Activated naive CD4-positive, alpha-beta T cell treated with anti-CD3 and anti-CD28 coated beads, Interleukin-2, amount 10 ng/mL, durations not matched to agents 7 days and 5 days (primary cell): ENCODE measurements at regions not wholly inside any gene's neighbourhood (a gene's known extent, or its start where the extent isn't known, plus 50 kb on each side); places are given as distances from the start of the nearest gene placed in this dataset.

Experiments used
- CTCF ChIA-PET: fragments of 350-600 bp; sonication (Branson Sonifier 250); formaldehyde crosslinking; loops from one replicate; lab custom pipeline; 2021; ENCODE audit warnings: antibody characterized with exemption; lab: Charles Lee
- DNase-seq: peaks from one replicate; pipeline ENCODE4 v3.0.0-alpha.2; 2020
- H3K27ac Mint-ChIP-seq: one replicate; pipeline ENCODE4 v1.8.0; 2021; ENCODE audit warnings: mild to moderate bottlenecking, moderate library complexity, mixed read lengths
- H3K27me3 Mint-ChIP-seq: one replicate; pipeline ENCODE4 v1.8.0; 2021; ENCODE audit warnings: mild to moderate bottlenecking, mixed read lengths
- H3K36me3 Mint-ChIP-seq: one replicate; pipeline ENCODE4 v1.8.0; 2021; ENCODE audit warnings: mixed read lengths
- H3K4me1 Mint-ChIP-seq: one replicate; pipeline ENCODE4 v1.8.0; 2021; ENCODE audit warnings: mixed read lengths
- H3K4me3 Mint-ChIP-seq: one replicate; pipeline ENCODE4 v1.8.0; 2021; ENCODE audit warnings: mild to moderate bottlenecking, moderate library complexity, mixed read lengths
- H3K9me3 Mint-ChIP-seq: one replicate; pipeline ENCODE4 v1.8.0; 2021; ENCODE audit warnings: mixed read lengths

DNA sequence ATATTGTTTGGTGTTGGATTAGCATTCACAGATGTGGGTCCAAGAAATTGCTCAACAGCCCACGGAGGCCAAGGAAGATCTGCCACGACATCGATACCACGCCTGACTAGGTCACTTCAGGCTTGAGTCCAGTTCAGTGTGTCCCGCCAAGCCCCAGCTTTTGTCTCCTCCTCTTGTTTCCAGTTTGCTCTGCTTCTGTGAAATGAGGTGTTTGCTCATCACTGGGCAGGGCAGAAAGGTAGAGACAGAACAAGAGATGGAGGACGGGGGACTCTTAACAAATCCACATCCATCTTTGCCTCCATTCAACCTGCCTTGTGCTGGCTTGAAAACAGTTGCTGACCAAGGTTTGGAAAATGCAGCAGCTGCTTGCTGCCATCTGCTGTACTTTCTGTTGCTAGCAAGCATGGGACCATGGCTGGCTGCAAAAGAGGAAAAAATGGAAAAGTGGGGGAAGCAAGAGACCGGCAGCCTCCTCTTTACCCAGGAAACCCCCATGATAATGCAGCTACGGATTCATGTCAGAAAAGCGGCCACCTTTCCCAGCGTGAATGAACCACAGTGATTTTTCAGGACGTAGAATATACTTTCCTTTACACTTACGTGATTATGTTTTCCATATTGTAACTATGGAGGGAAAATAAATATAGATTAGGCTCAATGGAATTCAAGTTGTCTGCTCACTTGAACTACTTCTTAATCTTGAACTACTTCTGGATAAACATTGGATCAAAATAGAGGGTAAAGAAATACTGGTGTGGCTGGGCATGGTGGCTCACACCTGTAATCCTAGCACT, 80.2 kb upstream of the GREM2 start:
- CTCF ChIA-PET, result interaction anchor here (0.9 to 3.6 kb wide), 5 partner anchors 77 to 237 kb away, joined by 3 to 24 read pairs (median 5); partner anchors contain the start of gene GREM2
- H3K27ac Mint-ChIP-seq, result no peak overlapping the region
- no peaks in the 10 kb centered on the region for H3K36me3 Mint-ChIP-seq
- peaks cover 14% of the 10 kb centered on the region for H3K27me3 Mint-ChIP-seq
- H3K4me3 Mint-ChIP-seq, result no peak overlapping the region
- peak; percentile 32 for DNase-seq
- no peaks in the 10 kb centered on the region for H3K9me3 Mint-ChIP-seq
- H3K4me1 Mint-ChIP-seq, result peaks cover 22% of the 10 kb centered on the region

GRCh38 chr1:240691501-240691900, 79.5 kb upstream of the GREM2 start:
- CTCF ChIA-PET, result interaction anchor here (0.6 to 3.6 kb wide), 7 partner anchors 76 to 542 kb away, joined by 3 to 24 read pairs (median 5); partner anchors contain the start of gene GREM2

GRCh38 chr1:240687820-240688219, 75.9 kb upstream of the GREM2 start:
- H3K9me3 Mint-ChIP-seq, result no peaks in the 10 kb centered on the region
- DNase-seq, result peak; percentile 45
- no peak overlapping the region for H3K4me3 Mint-ChIP-seq
- H3K27ac Mint-ChIP-seq, result peak overlapping the region; percentile 67
- peaks cover 14% of the 10 kb centered on the region for H3K27me3 Mint-ChIP-seq
- peaks cover 21% of the 10 kb centered on the region for H3K4me1 Mint-ChIP-seq
- H3K36me3 Mint-ChIP-seq, result no peaks in the 10 kb centered on the region
- CTCF ChIA-PET, result interaction anchor here (0.6 kb wide), 1 partner anchor 1049 kb away, joined by 3 read pairs; no protein-coding TSS in a partner anchor

More at GRCh38 chr1:240691501-240691900, 79.5 kb upstream of the GREM2 start:
- Mint-ChIP-seq H3K27ac (no peak overlapping the region), H3K36me3 (no peaks in the 10 kb centered on the region), H3K27me3 (peaks cover 14% of the 10 kb centered on the region), H3K4me1 (peaks cover 26% of the 10 kb centered on the region), H3K4me3 (no peak overlapping the region), H3K9me3 (no peaks in the 10 kb centered on the region)
- no peak for DNase-seq

GRCh38 chr1:240683576-240683975, 71.6 kb upstream of the GREM2 start:
- no peak for DNase-seq
- Mint-ChIP-seq H3K4me1 (peaks cover 13% of the 10 kb centered on the region), H3K27ac (no peak overlapping the region), H3K27me3 (no peaks in the 10 kb centered on the region), H3K9me3 (no peaks in the 10 kb centered on the region), H3K4me3 (no peak overlapping the region), H3K36me3 (no peaks in the 10 kb centered on the region)
- CTCF ChIA-PET, result interaction anchor here (0.7 kb wide), 1 partner anchor 40 kb away, joined by 3 read pairs; no protein-coding TSS in a partner anchor

DNA sequence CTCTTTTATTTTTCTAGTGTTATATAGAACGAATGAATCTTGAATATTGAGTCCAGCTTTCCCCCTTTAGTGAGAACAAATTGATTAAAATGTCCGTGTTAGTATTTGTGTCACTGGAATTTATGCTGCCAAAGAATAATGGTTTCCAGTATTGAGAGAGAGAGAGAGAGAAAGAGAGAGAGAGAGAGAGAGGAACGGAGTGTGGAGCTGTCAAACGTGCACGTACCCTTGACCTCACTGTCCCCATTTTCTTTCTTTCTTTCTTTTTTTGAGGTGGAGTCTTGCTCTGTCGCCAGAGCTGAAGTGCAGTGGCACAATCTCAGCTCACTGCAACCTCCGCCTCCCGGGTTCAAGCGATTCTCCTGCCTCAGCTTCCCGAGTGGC, 70.9 kb upstream of the GREM2 start:
- H3K9me3 Mint-ChIP-seq, result no peaks in the 10 kb centered on the region
- DNase-seq, result no peak
- no peaks in the 10 kb centered on the region for H3K36me3 Mint-ChIP-seq
- CTCF ChIA-PET, result interaction anchor here (0.7 kb wide), 1 partner anchor 39 kb away, joined by 3 read pairs; no protein-coding TSS in a partner anchor
- H3K27me3 Mint-ChIP-seq, result no peaks in the 10 kb centered on the region
- no peak overlapping the region for H3K4me3 Mint-ChIP-seq
- no peak overlapping the region for H3K27ac Mint-ChIP-seq
- H3K4me1 Mint-ChIP-seq, result peaks cover 11% of the 10 kb centered on the region

GRCh38 chr1:240682166-240682858, 70.4 kb upstream of the GREM2 start:
- H3K9me3 Mint-ChIP-seq, result no peaks in the 10 kb centered on the region

GRCh38 chr1:240672132-240672811, 60.3 kb upstream of the GREM2 start:
- H3K4me3 Mint-ChIP-seq, result no peak overlapping the region

More at GRCh38 chr1:240682166-240682858, 70.4 kb upstream of the GREM2 start:
- Mint-ChIP-seq H3K27ac (no peak overlapping the region), H3K4me1 (peaks cover 6% of the 10 kb centered on the region), H3K36me3 (no peaks in the 10 kb centered on the region), H3K4me3 (no peak overlapping the region), H3K27me3 (no peaks in the 10 kb centered on the region)
- no peak for DNase-seq
- CTCF ChIA-PET, result no interaction called here

GRCh38 chr1:240667351-240667750, 55.4 kb upstream of the GREM2 start:
- peaks cover 9% of the 10 kb centered on the region for H3K9me3 Mint-ChIP-seq
- no peaks in the 10 kb centered on the region for H3K27me3 Mint-ChIP-seq
- H3K36me3 Mint-ChIP-seq, result no peaks in the 10 kb centered on the region
- peak overlapping the region; percentile 63 for H3K27ac Mint-ChIP-seq
- peaks cover 17% of the 10 kb centered on the region for H3K4me1 Mint-ChIP-seq
- H3K4me3 Mint-ChIP-seq, result no peak overlapping the region
- no peak for DNase-seq
- CTCF ChIA-PET, result no interaction called here

More at GRCh38 chr1:240672132-240672811, 60.3 kb upstream of the GREM2 start:
- Mint-ChIP-seq H3K27ac (no peak overlapping the region), H3K36me3 (no peaks in the 10 kb centered on the region), H3K9me3 (no peaks in the 10 kb centered on the region), H3K4me1 (peaks cover 3% of the 10 kb centered on the region), H3K27me3 (no peaks in the 10 kb centered on the region)
- DNase-seq, result no peak
- CTCF ChIA-PET, result no interaction called here

DNA sequence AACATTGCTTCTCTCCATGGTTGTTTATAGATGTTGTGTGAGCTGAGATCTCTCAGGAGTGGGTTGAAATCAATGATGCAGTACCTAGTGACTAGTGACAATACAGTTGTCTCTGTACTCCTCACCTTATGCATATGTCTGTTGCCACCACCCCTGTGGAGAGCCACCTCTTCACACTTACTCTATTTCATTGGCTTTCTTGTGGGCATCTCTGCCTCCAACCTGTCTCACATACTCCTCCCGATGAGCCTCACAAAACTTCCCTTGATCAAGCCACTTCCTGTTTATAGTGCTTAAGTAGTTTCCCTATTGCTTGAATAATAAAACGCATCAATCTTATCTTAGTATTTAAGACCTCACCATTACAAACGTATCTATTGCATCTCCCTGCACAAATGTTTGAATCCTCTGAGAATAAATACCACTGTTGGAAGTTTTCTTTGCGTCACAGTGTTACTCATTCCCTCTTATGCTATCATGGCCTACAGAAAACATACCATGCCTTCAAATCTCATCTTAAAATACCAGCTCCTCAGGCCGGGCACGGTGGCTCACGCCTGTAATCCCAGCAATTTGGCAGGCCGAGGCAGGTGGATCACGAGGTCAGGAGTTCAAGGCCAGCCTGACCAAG, 54.7 kb upstream of the GREM2 start:
- no peak overlapping the region for H3K4me3 Mint-ChIP-seq
- DNase-seq, result peak; percentile 22

DNA sequence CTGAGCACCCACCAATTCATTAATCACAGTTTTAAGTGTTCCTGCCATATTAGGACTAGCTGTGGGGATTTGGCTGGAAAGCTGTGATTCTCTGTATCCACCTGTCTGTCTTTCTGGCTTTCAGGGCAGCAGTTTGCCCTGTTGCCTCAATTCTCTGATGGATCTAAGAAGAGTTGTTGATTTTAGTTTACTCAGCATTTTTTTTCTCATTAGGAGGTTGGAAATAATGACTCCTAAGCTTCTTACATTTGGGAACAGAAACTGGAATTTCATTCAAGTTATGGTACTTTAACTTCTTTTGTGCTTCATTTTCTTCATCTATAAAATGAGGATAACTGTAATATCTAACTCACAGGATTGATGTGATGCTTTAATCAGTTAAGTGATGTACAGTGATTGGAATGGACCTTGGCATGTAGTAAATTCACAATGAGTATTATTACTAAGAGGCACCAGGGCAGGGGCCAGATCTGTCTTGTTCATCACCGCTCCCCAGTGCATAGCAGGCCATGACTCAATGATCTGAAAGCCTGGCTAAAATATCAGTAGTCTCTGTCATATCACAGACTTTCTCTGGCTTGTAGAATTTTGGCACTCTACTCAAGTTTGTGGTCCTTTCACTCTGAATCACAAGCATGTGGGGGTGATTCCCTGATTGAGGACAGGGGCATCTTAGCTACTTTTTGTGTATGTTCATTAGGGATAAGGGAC, 51.4 kb upstream of the GREM2 start:
- H3K27me3 Mint-ChIP-seq, result peaks cover 6% of the 10 kb centered on the region
- no peaks in the 10 kb centered on the region for H3K36me3 Mint-ChIP-seq
- CTCF ChIA-PET, result no interaction called here
- H3K4me3 Mint-ChIP-seq, result no peak overlapping the region
- H3K27ac Mint-ChIP-seq, result no peak overlapping the region
- H3K4me1 Mint-ChIP-seq, result peaks cover 17% of the 10 kb centered on the region
- peaks cover 9% of the 10 kb centered on the region for H3K9me3 Mint-ChIP-seq
- DNase-seq, result no peak

More for the DNA sequence above, 54.7 kb upstream of the GREM2 start:
- CTCF ChIA-PET, result no interaction called here
- no peaks in the 10 kb centered on the region for H3K36me3 Mint-ChIP-seq
- peak overlapping the region; percentile 79 for H3K27ac Mint-ChIP-seq
- H3K27me3 Mint-ChIP-seq, result no peaks in the 10 kb centered on the region
- peaks cover 9% of the 10 kb centered on the region for H3K9me3 Mint-ChIP-seq
- peaks cover 17% of the 10 kb centered on the region for H3K4me1 Mint-ChIP-seq
